ENCODE measurements at regions not wholly inside any gene's neighbourhood (a gene's known extent, or its start where the extent isn't known, plus 50 kb on each side); places are given as distances from the start of the nearest gene placed in this dataset.

GRCh38 chr11:127191261-127191660 is 190.7 kb upstream of the KIRREL3 start:
- Histone ChIP-seq H3K4me3 (replicated peaks in 1 of 3; ENCODE audit: insufficient read depth in 1 of 3, low read depth in 1 of 3, low read length in 3 of 3) (no peak overlapping the region), H3K27me3 (ENCODE audit: control insufficient read depth in 2 of 2, insufficient read depth in 2 of 2, low read length in 2 of 2) (no peaks in the 10 kb centered on the region), H3K4me1 (ENCODE audit: control insufficient read depth, extremely low read depth, insufficient read depth, low read length) (no peaks in the 10 kb centered on the region), H3K9me3 (replicated peaks; ENCODE audit: control insufficient read depth, insufficient read depth, low read length) (no peaks in the 10 kb centered on the region), H2AFZ (ENCODE audit: low read depth, low read length) (no peak overlapping the region), H3K27ac (ENCODE audit: insufficient read depth, low read depth, low read length) (no peak overlapping the region), H3K4me2 (ENCODE audit: insufficient read depth, low read length) (no peak overlapping the region), H3K9me1 (replicated peaks; ENCODE audit: control insufficient read depth, extremely low read depth, insufficient read depth, low read length) (no peaks in the 10 kb centered on the region), H4K20me1 (replicated peaks; ENCODE audit: control insufficient read depth, extremely low read depth, insufficient read depth, low read length) (no peaks in the 10 kb centered on the region), H3K79me2 (ENCODE audit: control insufficient read depth, insufficient read depth, low read length) (no peaks in the 10 kb centered on the region), H3K9ac (replicated peaks; ENCODE audit: extremely low read depth, insufficient read depth, low read length) (no peak overlapping the region), H3K36me3 (ENCODE audit: control insufficient read depth in 2 of 2, extremely low read depth in 1 of 2, insufficient read depth in 2 of 2, low read length in 2 of 2) (no peaks in the 10 kb centered on the region)
- no peak for DNase-seq (ENCODE audit: low read depth, low spot score)
- dilution Hi-C loops (cut with MboI; ENCODE audit: extremely low pct_ligation_motif_present, low sequenced_read_pairs) (no loop called here), intact Hi-C loops (cut with micrococcal nuclease) (no loop called here)
- POLR2A ChIA-PET, result no interaction called here
- FAIRE-seq, result no peak
- no peak for TF ChIP-seq POLR2A (IDR thresholded peaks at IDR 0.05; ENCODE audit: low read depth, low read length)
- no peak for TF ChIP-seq EZH2 (IDR thresholded peaks at IDR 0.05; ENCODE audit: borderline replicate concordance, low read depth, low read length, severe bottlenecking)
- no peak for TF ChIP-seq GATA2 (IDR thresholded peaks at IDR 0.05; ENCODE audit: insufficient read depth, insufficient read length, low read depth, low read length)
- TF ChIP-seq JUN (IDR thresholded peaks at IDR 0.05; ENCODE audit: borderline replicate concordance, insufficient read depth, insufficient read length, low read depth), result no peak
- no peak for TF ChIP-seq POLR2AphosphoS5 (IDR thresholded peaks at IDR 0.05; ENCODE audit: insufficient read depth, low read depth, low read length)
- no peak for TF ChIP-seq MYC (IDR thresholded peaks at IDR 0.05; ENCODE audit: low read depth, low read length)
- no peak for TF ChIP-seq MAX (IDR thresholded peaks at IDR 0.05; ENCODE audit: insufficient read depth, insufficient read length)
- TF ChIP-seq CTCF (IDR thresholded peaks at IDR 0.05; ENCODE audit: extremely low read depth in 1 of 2, insufficient read depth in 1 of 2, low read depth in 1 of 2, low read length in 2 of 2), result no peak
- no peak for TF ChIP-seq FOS (IDR thresholded peaks at IDR 0.05; ENCODE audit: borderline replicate concordance, insufficient read depth, low read length)
- CTCF ChIA-PET, result no interaction called here
- BruUV-seq (replicated peaks), result no TSS peak

Data from endothelial cell of umbilical vein (primary cell).